Neural cell (in vitro differentiated cells): ENCODE measurements at regions not wholly inside any gene's neighbourhood (a gene's known extent, or its start where the extent isn't known, plus 50 kb on each side); places are given as distances from the start of the nearest gene placed in this dataset.

ENCODE experiments used
- EZH2 ChIP-seq: fragments of 200-600, 300-800 bp; shearing (Covaris generic), sonication (generic); IDR thresholded peaks from 2 replicates; pipeline ENCODE4 v1.6.1; 2014; ENCODE audit warnings: antibody characterized with exemption, low read length, borderline replicate concordance, mild to moderate bottlenecking; ENCODE audit not compliant: insufficient read depth, poor library complexity, severe bottlenecking
- MXI1 ChIP-seq: fragments of 450-650 bp; conservative IDR thresholded peaks from 2 replicates; pipeline ENCODE4 v1.6.1; 2014; ENCODE audit warnings: antibody characterized with exemption, mild to moderate bottlenecking; ENCODE audit not compliant: poor library complexity, severe bottlenecking
- POLR2AphosphoS5 ChIP-seq: IDR thresholded peaks from 2 replicates; pipeline ENCODE4 v1.6.1; 2012
- TF ChIP-seq, protein P1 (sequence below): fragments of 450-650 bp; IDR thresholded peaks from 2 replicates; pipeline ENCODE4 v1.5.1; 2014; ENCODE audit warnings: antibody characterized with exemption, mild to moderate bottlenecking, moderate library complexity; ENCODE audit not compliant: poor library complexity, severe bottlenecking
- TF ChIP-seq, protein P2 (sequence below): IDR thresholded peaks from 2 replicates; pipeline ENCODE4 v1.6.1; 2012; ENCODE audit warnings: borderline replicate concordance

GRCh38 chr18:61108706-61109105 is 224.5 kb upstream of the CDH20 start:
- TF ChIP-seq POLR2AphosphoS5 = no peak
- TF ChIP-seq MXI1 = no peak
- TF ChIP-seq, protein P1, sequence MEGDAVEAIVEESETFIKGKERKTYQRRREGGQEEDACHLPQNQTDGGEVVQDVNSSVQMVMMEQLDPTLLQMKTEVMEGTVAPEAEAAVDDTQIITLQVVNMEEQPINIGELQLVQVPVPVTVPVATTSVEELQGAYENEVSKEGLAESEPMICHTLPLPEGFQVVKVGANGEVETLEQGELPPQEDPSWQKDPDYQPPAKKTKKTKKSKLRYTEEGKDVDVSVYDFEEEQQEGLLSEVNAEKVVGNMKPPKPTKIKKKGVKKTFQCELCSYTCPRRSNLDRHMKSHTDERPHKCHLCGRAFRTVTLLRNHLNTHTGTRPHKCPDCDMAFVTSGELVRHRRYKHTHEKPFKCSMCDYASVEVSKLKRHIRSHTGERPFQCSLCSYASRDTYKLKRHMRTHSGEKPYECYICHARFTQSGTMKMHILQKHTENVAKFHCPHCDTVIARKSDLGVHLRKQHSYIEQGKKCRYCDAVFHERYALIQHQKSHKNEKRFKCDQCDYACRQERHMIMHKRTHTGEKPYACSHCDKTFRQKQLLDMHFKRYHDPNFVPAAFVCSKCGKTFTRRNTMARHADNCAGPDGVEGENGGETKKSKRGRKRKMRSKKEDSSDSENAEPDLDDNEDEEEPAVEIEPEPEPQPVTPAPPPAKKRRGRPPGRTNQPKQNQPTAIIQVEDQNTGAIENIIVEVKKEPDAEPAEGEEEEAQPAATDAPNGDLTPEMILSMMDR = no peak
- TF ChIP-seq, protein P2, sequence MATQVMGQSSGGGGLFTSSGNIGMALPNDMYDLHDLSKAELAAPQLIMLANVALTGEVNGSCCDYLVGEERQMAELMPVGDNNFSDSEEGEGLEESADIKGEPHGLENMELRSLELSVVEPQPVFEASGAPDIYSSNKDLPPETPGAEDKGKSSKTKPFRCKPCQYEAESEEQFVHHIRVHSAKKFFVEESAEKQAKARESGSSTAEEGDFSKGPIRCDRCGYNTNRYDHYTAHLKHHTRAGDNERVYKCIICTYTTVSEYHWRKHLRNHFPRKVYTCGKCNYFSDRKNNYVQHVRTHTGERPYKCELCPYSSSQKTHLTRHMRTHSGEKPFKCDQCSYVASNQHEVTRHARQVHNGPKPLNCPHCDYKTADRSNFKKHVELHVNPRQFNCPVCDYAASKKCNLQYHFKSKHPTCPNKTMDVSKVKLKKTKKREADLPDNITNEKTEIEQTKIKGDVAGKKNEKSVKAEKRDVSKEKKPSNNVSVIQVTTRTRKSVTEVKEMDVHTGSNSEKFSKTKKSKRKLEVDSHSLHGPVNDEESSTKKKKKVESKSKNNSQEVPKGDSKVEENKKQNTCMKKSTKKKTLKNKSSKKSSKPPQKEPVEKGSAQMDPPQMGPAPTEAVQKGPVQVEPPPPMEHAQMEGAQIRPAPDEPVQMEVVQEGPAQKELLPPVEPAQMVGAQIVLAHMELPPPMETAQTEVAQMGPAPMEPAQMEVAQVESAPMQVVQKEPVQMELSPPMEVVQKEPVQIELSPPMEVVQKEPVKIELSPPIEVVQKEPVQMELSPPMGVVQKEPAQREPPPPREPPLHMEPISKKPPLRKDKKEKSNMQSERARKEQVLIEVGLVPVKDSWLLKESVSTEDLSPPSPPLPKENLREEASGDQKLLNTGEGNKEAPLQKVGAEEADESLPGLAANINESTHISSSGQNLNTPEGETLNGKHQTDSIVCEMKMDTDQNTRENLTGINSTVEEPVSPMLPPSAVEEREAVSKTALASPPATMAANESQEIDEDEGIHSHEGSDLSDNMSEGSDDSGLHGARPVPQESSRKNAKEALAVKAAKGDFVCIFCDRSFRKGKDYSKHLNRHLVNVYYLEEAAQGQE = no peak
- no peak for TF ChIP-seq EZH2
